Cerebellar cortex (tissue), 1 donor: ENCODE measurements at regions not wholly inside any gene's neighbourhood (a gene's known extent, or its start where the extent isn't known, plus 50 kb on each side); places are given as distances from the start of the nearest gene placed in this dataset.
"Not testable (repeated sequence)": the region's sequence is repeated elsewhere in the genome, so short reads cannot be mapped to it uniquely, and the experiment has no call there.

Experiments
- DNase-seq: peaks from one replicate; pipeline ENCODE4 v3.0.0-alpha.2; 2015; ENCODE audit warnings: low spot score

DNA sequence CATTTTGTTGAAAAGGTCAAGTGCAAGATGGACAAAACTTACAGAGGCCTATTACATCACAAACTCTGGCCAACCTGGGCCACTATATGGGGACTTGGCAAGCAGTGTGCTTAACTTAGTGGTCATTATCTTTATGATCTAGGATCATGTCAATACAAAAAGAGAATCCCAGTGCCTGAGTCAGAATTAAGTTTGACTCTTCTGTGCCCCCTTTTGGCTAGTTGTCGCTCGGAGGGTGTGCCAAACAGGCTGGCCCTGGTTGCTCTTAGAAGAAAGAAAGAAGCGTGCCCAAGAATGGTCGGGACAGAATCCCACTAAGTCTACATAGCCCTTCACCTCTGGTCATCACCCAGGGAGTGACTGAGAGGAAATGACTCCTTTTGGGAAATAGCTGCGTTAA, 100.1 kb downstream of the EIF4E start:
- DNase-seq: no peak

DNA sequence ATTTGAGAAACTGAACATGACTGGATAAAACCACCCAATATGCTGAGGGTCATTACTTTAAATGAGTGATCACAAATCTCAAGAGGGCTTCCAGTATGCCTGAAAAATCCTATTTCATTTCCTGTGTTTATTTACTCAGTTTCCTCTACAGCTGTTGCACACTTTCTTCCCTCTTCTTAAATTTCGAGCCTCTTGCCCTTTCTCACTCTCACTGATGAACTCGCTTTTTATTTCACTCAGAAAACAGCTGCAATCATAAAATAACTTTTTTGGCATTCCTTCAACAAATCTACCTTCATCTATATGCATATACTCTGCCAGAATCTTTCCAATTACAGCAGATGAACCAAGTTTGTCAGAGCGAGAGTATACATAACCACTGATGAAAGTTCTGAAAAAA, 101.3 kb downstream of the EIF4E start:
- DNase-seq: no peak

DNA sequence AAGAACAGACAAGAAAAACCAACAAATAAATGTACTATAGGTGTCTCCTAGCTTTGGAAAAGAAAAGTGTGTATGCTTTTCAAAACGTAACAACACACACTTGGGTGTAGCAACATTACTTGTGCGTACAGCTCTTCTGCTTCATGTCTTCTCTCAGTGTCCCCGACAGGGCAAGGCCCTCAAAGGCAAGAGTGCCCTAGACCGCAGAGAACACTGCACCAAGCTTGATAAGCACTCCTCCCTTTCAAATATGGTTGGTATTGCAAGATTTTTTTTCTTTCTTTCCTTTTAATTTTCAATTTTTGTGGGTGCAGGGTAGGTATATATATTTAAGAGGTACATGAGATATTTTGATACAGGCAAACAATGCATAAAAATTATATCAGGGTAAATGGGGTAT, 106.8 kb downstream of the EIF4E start:
- DNase-seq: no peak

DNA sequence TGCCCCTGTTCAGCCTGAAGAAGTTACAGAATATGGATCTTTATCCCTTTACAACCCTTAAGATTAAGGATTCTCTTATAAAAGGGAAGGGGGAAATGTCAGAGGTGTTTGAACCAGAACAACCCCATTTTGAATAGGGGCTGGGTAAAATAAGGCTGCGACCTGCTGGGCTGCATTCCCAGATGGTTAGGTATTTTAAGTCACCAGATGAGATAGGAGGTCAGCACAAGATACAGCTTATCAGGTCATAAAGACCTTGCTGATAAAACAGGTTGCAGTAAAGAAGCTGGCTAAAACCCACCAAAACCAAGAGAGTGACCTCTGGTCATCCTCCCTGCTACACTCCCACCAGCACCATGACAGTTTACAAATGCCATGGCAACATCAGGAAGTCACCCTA, 110.8 kb downstream of the EIF4E start:
- not testable (repeated sequence) for DNase-seq

DNA sequence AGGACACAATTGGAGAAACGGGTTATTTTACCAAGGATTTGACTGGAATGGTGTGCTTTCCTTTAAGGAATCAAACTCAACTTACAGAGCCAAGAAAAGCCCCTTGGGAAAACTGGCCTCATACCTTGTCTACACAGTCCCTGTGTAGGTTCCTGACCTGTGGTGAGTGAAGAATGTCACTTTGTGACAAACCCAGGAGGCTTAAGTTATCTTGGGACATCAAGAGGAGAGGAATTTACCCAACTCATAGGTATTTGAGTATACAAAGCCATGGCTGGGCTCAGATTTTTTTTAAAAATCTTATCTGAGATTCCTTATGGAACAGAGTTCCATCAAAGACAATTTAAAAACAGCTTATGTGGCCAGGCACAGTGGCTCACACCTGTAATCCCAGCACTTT, 112.1 kb downstream of the EIF4E start:
- no peak for DNase-seq

DNA sequence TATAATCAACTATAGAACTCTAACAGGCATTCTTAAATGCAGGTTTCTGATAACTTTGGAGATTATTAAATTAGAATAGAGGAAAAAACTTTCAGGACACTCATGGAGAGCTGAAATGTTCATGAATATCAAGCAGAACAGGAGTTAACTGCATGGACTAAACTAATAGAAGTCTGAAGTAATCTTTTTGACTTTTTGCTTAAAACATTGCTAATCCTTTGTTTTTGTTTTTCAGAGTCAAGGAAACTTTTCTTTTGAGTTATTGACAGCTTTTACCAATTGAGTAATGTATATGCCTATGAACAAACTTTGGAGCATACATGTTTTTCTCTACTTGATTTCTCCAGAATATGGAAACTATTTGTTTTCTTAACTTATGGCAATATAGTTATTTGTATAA, 112.5 kb downstream of the EIF4E start:
- DNase-seq: no peak

DNA sequence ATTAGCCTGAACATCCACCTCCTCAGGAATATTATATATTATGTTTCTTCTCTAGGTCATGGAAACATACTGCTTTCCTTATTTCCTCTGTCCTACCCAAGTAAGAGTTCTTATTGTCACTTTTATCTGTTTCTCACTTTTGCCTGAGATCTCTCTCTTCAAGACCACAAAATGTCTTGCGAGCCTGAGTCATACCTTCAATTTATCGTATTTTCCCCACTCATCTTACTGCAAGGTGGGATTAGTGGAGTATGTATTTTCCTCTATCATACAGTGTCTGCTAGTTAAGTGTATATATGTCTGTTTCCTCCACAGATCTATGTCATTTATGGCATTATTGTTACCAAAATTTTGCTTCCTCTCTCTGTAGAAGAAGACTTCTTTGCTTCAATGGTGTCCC, 124.5 kb downstream of the EIF4E start:
- no peak for DNase-seq

DNA sequence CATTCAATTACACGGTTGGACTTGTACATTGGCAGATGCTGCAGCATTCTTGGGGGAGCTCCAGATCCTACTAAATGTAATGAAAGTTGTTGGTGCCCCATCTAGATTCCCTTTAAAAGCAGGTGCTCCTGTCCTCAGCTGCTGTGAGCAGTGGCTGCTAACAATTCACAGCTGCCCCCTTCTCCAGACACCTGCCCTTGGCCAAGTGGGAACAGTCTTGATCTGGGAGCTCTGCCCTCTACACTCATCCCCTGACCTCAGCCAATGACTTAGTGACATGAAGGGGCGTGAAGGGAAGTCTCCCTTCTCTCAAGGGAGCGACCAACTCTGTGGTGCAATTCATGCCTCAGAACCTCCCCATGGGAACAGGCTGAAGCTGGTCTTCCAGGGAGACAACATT, 125.7 kb downstream of the EIF4E start:
- DNase-seq: no peak

DNA sequence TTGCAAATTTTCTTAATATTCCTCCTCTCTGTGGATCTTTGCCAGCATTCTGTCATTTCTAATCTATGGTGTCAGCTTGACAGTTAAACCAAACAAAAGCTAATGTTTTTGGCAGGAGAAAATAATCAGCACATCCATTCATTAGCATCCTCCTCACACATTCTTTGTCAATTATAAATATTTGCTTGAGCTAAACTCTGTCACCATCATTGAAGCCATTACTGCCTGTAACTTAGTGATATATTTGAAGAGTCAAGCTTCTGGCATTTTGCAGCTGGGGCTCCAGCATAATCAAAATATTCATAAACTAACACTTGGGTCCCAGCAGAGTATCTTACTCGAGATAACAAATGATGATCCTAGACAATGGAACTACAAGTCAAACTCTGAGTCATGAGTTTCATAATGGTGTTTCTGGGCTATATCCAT, 126.1 kb downstream of the EIF4E start:
- no peak for DNase-seq

DNA sequence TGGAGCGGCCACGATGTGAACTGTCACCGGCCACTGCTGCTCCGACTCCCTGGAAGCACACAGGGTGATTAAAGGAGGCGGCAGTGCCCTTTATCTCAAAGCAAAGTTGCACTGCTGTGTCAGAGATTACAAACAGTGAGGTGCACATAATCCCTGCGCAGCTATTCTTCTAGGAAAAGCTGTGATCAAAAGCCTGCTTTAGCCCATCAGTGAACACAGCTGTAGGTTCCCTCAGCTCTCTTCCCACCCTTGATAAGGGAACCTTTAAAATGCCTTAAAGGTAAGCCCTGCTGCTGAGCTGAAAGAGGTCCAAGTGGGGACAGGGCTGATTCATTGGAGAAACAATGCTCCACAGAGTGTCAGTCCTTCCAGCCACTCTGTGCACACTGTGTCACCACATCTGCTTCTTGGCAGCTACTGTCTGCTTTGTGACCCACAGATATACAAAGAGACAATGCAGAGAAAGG, 127.6 kb downstream of the EIF4E start:
- no peak for DNase-seq

DNA sequence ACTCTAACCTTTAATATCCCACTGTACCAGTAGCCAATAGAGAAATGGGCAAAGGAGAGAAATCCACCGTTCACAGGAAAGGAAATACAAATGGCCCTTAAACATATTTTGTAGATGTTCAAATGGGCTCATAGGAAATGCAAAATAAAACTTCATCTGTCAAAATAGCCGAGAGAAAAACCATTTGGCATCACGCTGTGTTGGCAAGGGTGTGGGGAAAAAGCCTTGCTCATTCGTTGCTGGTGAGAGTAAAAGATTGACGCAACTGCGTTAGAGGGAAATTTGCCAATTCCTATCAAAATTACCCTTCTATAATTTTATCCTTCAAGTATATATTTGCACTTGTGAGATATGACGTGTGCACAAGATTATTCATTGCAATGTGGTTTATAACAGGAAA, 131.9 kb downstream of the EIF4E start:
- no peak for DNase-seq

DNA sequence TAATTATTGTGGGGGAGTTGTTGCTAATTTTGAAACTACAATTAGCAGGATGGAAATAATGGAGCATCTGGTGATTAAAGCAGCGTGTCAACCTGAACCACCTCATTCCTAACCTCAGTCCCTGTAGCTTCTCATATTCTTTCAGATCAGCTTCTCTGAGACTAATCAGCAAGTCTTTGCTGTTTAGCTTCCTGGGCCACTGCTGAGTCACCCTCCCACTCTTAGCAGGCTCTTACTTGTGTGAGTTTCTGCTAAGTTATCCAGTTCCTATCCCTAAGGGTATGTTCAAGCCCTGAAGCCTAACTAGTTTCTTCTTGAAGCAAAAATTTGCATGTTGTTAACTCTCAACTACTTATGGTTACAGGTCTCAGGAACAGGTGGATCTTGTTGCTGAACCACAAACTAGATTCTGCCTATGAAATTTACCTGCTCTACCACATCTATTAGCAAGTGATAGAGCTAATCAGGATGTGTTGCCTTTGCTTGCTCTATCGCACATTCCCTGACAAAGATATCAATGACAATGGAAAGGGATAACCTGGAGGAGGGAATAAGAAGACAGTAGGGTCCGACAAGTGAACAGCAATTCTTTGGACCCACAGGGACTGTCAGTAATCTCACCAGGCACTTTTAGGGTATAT, 134.2 kb downstream of the EIF4E start:
- DNase-seq: no peak

DNA sequence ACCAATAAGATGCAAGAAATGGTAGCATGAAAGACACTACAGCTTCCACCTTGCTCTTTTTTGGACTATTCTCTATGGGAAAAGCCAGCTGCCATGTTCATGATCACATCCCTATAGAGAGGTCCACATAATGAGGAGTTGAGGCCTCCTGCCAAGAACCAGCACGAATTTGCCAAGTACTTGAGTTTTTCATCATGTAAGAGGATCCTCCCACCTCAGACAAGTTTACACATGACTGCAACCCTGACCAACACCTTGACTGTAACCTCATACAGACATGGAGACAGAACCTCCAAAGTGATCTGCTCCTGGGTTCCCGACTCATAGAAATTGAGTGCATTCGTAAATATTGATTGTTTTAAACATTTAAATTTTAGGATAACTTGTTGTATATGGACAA, 135.2 kb upstream of the TSPAN5 start:
- no peak for DNase-seq

DNA sequence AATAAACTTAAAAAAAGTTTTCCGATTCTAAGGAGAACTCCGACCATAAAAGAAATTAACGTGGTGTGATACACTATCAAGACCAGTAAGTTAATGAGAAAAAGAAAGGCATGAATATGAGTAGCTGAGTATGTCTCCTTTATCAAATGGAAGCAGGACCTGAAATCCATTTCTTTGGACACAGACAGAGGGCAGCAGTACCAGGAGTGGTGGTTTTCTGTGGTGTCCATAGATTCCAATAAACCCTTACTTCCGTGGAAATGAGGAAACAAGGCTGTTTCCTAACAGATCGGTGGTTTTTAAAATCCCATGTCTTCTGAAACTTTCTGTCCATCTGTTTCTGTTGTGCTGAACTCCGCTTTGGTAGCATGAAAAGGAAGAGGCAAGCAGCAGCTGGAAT, 128.5 kb upstream of the TSPAN5 start:
- no peak for DNase-seq

DNA sequence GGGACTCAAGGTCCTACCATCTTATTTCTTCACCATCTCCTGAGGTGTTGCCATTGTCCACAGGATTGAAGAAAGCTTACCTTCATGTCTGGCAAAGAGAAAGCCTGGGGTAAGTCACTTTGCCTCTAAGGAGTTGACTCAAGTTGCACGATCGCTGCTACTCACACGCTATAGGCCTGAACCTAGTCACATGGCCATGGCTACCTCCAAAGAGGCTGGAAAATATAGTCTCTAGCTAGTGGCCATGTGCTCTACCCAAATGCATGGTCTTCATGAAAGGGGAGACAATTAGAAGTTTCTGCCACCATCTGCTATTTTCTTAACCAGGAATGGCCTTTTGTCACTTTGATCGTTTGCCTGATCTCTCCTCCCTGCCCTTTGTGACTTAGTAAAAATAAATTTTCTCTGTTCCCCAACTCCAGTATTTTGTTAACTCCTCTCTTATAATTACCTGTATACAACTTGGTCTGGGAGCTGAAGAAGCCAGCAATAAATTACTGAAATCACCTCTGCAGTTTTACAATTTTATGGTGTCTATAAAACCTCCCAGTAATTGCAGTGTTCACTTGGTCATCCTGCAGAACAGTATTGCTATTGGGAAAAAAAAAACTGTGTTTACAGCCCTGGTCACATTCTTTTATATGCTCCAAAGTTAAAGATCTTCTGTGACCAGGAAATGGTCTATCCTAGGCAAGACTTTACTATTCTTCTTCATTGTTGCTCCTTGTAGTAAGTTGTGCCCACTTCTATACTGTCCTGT, 126.7 kb upstream of the TSPAN5 start:
- DNase-seq: no peak

DNA sequence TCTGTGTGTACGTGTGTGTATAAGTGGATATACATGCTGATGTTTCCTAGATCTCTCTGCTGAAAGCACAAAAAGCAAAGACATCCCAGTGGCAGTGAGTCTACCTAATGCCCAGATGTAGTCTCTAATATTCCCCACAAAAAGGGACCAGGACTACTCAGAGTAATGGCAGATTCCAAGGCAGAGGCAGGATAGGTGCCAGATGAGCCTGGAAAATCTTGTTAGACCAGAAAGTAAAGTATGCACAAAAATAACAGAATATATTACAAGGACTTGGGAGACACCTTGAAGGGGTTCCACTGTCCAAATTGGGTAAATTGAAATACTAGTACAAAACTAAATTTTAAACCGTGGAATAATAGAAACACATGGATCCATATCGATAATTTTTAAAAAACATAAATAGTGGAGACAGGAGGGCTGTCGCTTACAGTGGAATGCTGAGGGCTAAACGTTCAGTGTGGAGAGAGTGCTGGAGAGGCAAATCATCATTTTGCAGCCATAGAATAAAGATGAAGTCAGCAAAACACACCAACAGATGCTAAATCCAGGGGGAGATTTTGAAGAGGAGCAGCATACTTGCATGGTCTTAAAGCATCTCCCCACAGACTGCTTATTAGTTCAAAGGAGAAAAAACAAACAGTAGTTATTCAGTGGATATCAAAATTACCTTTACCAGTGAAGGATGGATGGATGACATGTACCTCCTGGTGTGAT, 123.4 kb upstream of the TSPAN5 start:
- DNase-seq: no peak

DNA sequence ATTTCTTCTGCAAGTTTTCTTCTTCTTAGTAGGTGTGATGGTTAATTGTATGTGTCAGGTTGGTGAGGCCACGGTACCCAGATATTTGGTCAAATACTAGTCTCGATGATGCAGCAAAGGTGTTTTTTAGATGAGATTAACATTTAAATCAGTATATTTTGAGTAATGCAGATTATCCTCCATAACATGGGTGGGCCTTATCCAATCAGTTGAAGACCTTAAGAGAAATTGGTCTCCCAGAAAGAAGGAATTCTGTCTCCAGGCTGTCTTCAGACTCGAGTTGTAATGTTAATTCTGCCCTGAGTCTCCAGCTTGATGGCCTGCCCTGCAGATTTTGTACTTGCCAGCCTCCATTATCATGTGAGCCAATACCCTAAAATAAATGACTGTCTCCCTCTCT, 122.5 kb upstream of the TSPAN5 start:
- no peak for DNase-seq

DNA sequence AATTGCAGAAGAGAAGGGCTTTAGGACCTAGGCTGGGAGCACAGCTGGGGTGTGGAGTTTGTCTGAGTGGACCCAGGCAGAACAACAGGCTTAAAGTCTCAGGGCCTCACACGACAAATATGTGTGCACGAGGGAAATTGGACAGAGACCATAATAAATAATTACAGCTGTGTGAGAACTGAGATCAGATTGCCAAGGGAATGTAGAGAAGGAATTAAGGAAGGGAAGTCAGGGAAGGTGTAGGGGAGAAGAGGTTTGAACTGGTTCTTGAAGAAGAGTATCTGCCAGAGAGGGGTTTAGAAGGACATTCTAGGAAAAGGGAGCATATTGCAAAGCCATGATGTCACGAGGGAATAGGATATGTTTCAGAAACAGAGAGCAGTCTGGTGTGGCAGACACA, 120.7 kb upstream of the TSPAN5 start:
- DNase-seq: no peak

DNA sequence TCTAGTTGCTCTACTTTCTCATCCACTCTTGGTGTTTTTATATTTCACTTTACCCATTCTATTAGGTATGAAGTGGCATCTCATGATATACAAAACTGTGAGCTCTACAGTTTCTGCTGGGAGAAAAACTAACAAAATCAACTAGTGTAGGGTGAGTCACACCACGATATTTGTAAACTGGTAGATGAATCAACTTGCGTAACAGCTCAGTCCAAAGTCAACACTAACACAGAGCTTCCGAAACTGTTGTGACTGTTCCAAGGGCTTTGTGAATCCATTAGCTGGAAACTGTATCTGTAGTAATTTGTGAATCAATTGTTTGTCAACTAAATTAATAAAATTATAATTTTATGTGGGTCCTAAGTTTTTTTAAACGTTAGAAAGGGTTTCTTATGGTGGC, 119.8 kb upstream of the TSPAN5 start:
- no peak for DNase-seq

DNA sequence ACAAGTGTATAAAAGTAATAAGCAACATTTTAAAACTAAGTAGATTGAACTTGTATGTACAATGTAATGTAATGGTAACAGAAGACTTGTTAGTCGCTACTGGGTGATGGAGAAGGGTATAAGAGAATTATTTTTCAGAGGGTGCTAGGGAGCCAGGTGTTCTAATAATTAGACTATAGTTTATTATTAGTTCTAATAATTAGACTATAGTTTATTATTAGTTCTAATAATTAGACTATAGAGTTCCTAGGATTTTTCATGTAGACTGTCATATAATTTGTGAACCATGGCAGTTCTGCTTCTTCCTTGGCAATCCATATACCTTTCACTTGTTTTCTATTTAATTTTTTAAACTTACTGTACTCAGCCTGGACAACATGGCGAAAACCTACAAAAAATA, 117.3 kb upstream of the TSPAN5 start:
- no peak for DNase-seq

DNA sequence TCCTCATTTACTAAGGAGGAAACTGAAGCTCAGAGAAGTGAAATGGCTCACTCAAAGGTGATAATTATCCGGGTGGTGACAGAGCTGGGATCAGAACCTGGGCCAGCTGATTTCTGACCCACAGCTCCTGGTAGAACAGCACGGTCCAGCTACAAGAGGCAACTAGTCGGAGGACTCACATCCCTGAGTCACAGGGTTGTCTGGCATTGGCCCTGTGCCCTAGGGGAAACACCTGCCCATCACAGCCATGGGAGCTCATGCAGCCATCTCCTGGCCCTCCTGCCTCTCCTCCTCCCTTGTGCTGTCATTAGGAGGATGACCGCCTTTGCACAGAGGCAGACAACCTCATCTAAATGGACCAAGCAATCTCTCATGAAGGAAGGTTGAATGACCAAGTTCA, 115.2 kb upstream of the TSPAN5 start:
- DNase-seq: no peak

DNA sequence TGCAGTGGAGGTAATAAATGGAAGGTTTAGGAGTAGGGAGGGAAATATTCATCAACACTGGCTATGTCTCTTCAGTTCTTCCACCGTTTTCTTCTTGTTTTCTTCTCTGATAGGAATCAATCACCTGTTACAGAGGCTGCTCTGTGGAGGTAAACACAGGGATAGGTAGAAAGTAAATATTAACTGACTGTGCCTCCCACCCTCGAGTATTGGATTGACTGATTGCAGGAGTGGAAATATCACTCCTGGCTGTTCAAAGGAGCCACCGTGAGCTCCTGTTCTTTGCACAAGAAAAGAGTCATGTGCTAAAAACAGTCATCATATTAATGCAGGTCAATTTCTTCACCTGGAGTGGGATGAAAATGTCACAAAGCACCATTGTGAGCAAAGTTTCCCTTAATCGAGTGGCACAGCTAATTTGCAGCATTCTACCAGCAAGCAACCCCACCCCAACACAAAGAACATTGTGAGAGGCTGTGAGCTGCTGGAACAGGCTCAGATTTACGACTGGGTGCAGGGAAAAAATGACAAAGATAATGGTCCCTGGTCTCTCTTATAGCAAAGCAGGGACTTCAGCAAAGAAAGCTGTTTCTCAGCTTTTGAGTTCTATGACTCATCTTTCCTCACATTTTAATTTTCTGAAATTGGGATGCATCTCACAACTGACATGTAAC, 113.7 kb upstream of the TSPAN5 start:
- no peak for DNase-seq

DNA sequence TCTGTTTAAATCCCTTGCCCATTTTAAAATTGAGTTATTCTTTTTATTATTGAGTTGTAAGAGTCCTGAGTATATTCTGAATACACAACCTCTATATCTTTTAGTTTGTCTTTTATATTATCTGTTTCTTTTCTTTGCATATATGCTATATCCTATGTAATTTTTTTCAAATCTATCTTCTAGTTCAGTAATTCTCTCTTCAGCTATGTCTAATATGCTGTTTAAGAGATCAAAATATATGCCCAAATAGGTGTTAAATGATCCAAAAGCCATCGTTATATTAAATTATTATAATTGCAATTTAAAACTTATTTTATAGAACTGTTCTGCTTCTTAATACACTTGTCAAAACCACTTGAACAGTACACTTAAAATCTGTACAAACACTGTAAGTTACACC, 107.4 kb upstream of the TSPAN5 start:
- DNase-seq: no peak
